ENCODE measurements at regions not wholly inside any gene's neighbourhood (a gene's known extent, or its start where the extent isn't known, plus 50 kb on each side); places are given as distances from the start of the nearest gene placed in this dataset.

GRCh38 chr3:43783987-43784639 lies 93.4 kb downstream of the ABHD5 start:
- DNase-seq: no peak

GRCh38 chr3:43784640-43785011 lies 93.9 kb downstream of the ABHD5 start:
- no peak for DNase-seq

GRCh38 chr3:43785551-43785950 lies 94.8 kb downstream of the ABHD5 start:
- no peak for DNase-seq

GRCh38 chr3:43786102-43786501 lies 95.4 kb downstream of the ABHD5 start:
- DNase-seq: no peak

GRCh38 chr3:43786526-43787305 lies 96.0 kb downstream of the ABHD5 start:
- DNase-seq: no peak

- DNase-seq: no peak
These were observed 96.6 kb downstream of the ABHD5 start for GRCh38 chr3:43787330-43787729.

GRCh38 chr3:43789028-43789427 lies 98.3 kb downstream of the ABHD5 start:
- no peak for DNase-seq

GRCh38 chr3:43790060-43790459 lies 99.3 kb downstream of the ABHD5 start:
- no peak for DNase-seq

- DNase-seq: no peak
These were observed 99.7 kb downstream of the ABHD5 start for GRCh38 chr3:43790476-43790875.

GRCh38 chr3:43791246-43791645 lies 100.5 kb downstream of the ABHD5 start:
- DNase-seq: no peak

GRCh38 chr3:43792904-43793303 lies 102.2 kb downstream of the ABHD5 start:
- no peak for DNase-seq

- DNase-seq: no peak
These were observed 103.1 kb downstream of the ABHD5 start for GRCh38 chr3:43793648-43794372.

GRCh38 chr3:43794776-43795175 lies 104.0 kb downstream of the ABHD5 start:
- no peak for DNase-seq

GRCh38 chr3:43795491-43795890 lies 104.8 kb downstream of the ABHD5 start:
- no peak for DNase-seq

GRCh38 chr3:43796041-43796596 lies 105.4 kb downstream of the ABHD5 start:
- no peak for DNase-seq

GRCh38 chr3:43797794-43798193 lies 107.1 kb downstream of the ABHD5 start:
- DNase-seq: no peak

- no peak for DNase-seq
These were observed 120.1 kb downstream of the ABHD5 start for GRCh38 chr3:43810797-43811196.

GRCh38 chr3:43814461-43814860 lies 123.7 kb downstream of the ABHD5 start:
- no peak for DNase-seq

GRCh38 chr3:43816372-43816771 lies 125.6 kb downstream of the ABHD5 start:
- DNase-seq: no peak

GRCh38 chr3:43817064-43817463 lies 126.3 kb downstream of the ABHD5 start:
- DNase-seq: no peak

- DNase-seq: no peak
These were observed 127.1 kb downstream of the ABHD5 start for GRCh38 chr3:43817825-43818224.

GRCh38 chr3:43818229-43818628 lies 127.5 kb downstream of the ABHD5 start:
- no peak for DNase-seq

- DNase-seq: no peak
These were observed 147.4 kb downstream of the ABHD5 start for GRCh38 chr3:43838009-43838758.

Data from NCI-H1105 treated with DMSO at 0.1 percent for 48 hours (cell line).